ENCODE measurements at regions not wholly inside any gene's neighbourhood (a gene's known extent, or its start where the extent isn't known, plus 50 kb on each side); places are given as distances from the start of the nearest gene placed in this dataset.
A peak's percentile ranks its signal among the peaks of the same experiment; 100 is the strongest.

GRCh38 chr2:56444339-56444738 lies 260.5 kb downstream of the CCDC85A start:
- DNase-seq (ENCODE audit: low spot score) (peak; percentile 43), FAIRE-seq (no peak)

GRCh38 chr2:56448403-56449001 lies 264.7 kb downstream of the CCDC85A start:
- FAIRE-seq: no peak
- peak; percentile 92 for DNase-seq (ENCODE audit: low spot score)

DNA sequence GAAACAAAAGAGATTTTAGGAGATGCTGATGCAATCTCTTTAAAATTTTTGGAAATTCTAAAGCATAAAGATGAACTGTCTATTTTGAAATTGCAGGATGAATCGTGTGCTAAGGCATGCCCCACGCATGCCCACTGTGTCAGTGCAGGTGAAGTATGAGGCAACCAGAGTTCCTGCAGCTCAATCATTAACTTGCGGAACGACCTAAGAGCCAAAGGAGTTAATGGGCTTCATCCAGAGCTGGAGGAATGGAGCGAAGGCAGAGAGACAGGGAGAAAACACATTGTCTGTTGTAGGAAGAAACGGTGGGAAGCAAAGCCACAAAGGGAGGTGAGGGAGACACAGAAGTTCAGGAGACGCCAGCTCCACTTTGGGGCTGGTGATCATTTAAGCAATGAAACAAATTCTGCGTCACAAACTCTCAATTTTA lies 265.2 kb downstream of the CCDC85A start:
- DNase-seq (ENCODE audit: low spot score) (peak; percentile 92), FAIRE-seq (peak; percentile 94)

DNA sequence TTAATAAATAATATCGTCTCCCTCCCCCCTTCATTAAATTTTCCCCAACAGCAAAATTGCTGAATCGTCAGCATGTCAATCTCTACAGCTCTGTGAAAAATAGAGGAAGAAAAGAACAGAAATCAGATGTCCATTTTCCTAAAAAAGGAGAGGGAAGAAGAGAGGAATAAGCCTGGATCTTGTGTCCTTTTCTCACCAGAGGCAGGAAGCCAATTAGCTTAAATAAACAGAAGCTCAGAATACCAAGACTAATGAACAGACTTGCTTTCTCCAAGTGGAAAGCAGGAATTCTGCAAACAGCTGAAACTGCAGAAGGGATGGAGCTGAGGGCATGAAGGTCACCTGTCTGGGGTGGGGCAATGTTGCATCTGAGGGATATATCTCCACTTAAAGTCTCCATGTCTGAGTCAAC lies 265.7 kb downstream of the CCDC85A start:
- FAIRE-seq (peak; percentile 63), DNase-seq (ENCODE audit: low spot score) (peak; percentile 24)

- DNase-seq (ENCODE audit: low spot score) (no peak), FAIRE-seq (no peak)
These were observed 266.3 kb downstream of the CCDC85A start for GRCh38 chr2:56450047-56450446.

DNA sequence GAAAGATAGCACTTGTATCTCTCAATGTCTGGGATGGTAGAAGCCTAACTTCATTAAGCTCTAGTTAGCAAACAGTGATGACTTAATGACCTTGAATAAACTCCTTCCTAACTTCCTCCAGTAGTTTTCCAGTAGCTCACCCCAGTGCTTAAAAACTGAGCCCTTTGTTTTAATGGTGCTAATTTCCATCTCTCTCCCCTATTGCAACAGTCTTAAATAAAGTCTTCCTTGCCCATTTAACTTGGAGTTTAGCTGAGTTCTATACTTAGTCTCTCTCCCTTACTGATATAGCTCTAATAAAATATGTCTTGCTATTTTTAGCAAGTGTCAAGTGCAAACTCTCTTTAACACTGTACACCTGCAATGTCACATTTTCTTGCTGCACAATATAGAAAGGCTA lies 267.0 kb downstream of the CCDC85A start:
- FAIRE-seq: no peak

GRCh38 chr2:56455642-56456041 lies 271.9 kb downstream of the CCDC85A start:
- no peak for DNase-seq (ENCODE audit: low spot score)
- FAIRE-seq: no peak

More for the DNA sequence above, 267.0 kb downstream of the CCDC85A start:
- no peak for DNase-seq (ENCODE audit: low spot score)

- DNase-seq (ENCODE audit: low spot score) (no peak), FAIRE-seq (no peak)
These were observed 273.0 kb downstream of the CCDC85A start for GRCh38 chr2:56456791-56457190.

- FAIRE-seq (no peak), DNase-seq (ENCODE audit: low spot score) (no peak)
These were observed 276.7 kb downstream of the CCDC85A start for GRCh38 chr2:56460508-56460907.

GRCh38 chr2:56464066-56464465 lies 280.3 kb downstream of the CCDC85A start:
- no peak for DNase-seq (ENCODE audit: low spot score)
- no peak for FAIRE-seq

DNA sequence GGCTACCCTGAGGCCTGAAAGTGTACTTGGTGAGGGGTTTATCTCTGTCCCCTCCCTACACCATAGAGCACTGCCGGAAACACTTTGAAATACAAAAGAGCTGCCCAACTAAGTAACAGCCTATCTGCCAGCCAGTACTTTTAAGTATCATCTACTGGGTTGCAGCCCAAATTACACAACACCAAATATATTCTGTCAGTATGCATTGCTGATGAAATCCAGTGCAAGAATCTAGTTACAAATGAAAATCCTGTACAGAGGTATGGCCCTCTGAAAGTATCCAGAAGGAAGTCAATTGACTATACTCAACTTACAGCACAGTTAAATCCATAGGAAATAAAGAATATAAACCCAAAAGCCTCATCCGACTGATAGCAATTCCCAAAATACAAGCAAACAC lies 280.8 kb downstream of the CCDC85A start:
- no peak for FAIRE-seq
- no peak for DNase-seq (ENCODE audit: low spot score)

GRCh38 chr2:56465491-56465890 lies 281.7 kb downstream of the CCDC85A start:
- FAIRE-seq (no peak), DNase-seq (ENCODE audit: low spot score) (no peak)

DNA sequence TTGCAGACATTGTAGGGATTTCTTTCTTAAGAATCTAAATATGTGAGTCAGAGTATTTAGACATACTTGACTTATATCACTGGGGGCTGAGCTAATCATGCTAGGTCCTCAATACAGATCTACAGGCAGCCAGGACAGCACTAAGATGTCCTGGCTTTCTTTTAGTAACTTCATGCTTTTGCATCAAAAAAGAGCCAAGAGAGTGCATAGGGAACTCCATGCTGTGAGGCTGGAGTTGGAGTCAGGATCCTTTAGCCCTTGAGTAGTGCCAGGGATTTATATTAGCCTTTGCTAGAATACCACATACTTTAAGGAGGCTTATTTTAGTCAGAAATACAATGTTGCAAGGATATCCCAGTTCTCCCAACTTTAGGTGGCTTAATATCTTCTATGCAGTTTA lies 289.7 kb downstream of the CCDC85A start:
- DNase-seq (ENCODE audit: low spot score) (no peak), FAIRE-seq (no peak)

- peak; percentile 30 for DNase-seq (ENCODE audit: low spot score)
- FAIRE-seq: peak; percentile 73
These were observed 290.8 kb downstream of the CCDC85A start for GRCh38 chr2:56474412-56475158.

DNA sequence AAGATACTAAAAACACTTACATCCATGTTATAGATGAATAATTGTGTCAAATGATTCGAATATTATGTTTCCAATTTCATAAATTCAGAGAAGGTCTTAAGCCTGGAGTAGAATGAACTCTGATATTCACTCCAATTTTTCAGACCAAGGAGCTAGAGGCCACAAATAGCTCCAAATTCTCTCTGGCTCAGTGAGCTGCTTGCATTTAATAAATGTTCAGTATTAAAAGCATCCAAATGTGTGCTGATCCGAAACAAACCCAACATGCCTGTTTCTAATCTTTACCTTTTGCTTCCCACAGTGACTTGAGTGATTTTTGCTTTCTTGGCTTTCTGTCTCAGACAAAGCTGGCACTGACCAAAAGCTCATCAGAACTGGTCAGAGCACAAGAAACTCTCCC lies 291.4 kb downstream of the CCDC85A start:
- FAIRE-seq: no peak
- DNase-seq (ENCODE audit: low spot score): no peak

GRCh38 chr2:56476509-56477071 lies 292.8 kb downstream of the CCDC85A start:
- FAIRE-seq (no peak), DNase-seq (ENCODE audit: low spot score) (no peak)

GRCh38 chr2:56478027-56478426 lies 294.2 kb downstream of the CCDC85A start:
- FAIRE-seq (no peak), DNase-seq (ENCODE audit: low spot score) (no peak)

DNA sequence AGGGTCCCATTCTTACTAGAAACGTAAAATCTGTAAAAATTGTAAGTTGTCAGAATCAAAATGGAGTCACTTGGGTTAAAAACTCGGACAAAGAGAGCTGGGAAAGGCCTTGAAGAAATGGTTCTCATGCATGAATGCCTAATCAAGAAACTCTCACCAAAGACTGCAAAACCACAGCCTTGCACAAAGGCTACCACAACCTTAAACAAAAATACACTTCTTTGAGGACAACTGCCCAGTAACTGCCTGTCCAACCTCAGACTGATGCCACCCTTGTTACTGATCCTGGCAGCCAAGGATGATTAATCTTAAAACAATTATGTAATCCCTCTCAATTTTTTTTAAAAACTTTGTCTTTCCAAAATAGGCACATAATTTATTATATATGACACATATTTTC lies 299.3 kb downstream of the CCDC85A start:
- FAIRE-seq: peak; percentile 80
- peak; percentile 55 for DNase-seq (ENCODE audit: low spot score)

DNA sequence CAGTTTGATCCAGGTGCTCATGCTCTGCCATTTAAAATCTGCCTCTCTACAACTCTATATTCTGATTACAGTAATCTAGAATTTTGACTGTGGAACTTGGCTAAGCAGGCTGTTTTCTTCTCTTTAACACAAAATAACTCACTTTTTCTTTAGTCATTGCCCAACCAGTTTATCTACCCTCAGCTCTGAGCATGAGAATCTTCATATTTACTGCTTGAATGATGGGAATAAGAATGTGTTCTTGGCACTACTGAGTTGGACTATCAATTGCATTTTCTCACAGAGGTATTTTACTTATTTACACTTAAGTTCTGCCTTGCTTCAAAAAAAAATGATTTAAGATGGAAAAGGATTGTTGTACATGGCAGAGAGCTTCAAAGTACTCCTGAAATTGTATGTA lies 301.1 kb downstream of the CCDC85A start:
- no peak for FAIRE-seq
- DNase-seq (ENCODE audit: low spot score): no peak

DNA sequence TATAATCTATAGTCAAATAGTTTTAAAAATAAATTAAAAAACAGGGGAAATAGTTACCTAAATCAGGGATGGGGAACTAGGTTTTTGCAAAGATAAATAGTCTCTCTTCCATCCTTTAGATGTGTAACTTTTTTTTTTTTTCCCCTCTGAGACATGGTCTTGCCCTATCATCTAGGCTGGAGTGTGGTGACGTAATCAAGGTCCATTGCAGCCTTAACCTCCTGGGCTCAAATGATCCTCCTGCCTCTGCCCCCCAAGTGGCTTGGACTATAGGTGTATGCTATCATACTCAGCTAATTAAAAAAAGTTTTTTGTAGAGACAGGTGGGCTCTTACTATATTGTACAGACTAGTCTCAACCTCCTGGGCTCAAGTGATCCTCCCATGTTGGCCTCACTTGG lies 316.5 kb downstream of the CCDC85A start:
- no peak for FAIRE-seq

GRCh38 chr2:56502616-56503015 lies 318.8 kb downstream of the CCDC85A start:
- DNase-seq (ENCODE audit: low spot score): no peak
- no peak for FAIRE-seq

More for the DNA sequence above, 316.5 kb downstream of the CCDC85A start:
- DNase-seq (ENCODE audit: low spot score): no peak

DNA sequence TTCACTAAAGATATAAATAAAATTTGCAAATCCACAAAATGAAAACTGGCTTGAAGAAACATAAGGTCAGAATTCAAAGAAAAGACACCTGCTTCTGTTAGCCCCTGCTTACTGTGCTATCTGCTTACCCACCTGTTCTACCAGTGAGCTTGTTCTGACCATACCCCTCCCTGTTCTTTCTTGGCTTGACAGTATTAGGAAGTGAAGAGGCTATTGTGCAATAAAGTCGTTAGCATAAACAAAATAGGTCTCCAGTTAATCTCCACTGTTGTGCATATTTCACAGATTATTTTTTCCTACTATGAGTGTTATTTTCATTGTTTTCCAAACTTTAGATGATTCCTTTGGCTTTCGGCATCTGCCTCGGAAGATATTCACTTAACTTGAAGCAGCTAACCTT lies 322.1 kb downstream of the CCDC85A start:
- DNase-seq (ENCODE audit: low spot score) (no peak), FAIRE-seq (no peak)

DNA sequence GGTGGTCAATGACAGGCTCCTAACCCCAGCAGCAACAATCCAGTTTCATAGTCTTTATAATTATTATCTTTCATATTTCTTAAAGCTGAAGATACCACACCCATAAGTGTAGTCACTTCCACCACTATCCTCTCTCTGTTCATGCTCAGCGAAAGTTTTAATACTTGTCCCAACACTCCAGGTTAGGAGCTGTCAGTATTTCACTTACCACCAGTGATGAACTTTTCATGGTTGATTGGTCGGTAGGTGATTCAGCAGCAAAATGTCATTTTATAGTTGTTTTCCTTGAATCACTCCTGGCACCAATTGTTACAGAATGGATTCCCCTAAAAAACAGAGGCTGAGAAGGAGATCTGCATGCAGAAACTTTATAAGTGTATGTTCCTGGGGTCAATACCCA lies 324.9 kb downstream of the CCDC85A start:
- DNase-seq (ENCODE audit: low spot score) (peak; percentile 13), FAIRE-seq (peak; percentile 50)
